ENCODE measurements at regions not wholly inside any gene's neighbourhood (a gene's known extent, or its start where the extent isn't known, plus 50 kb on each side); places are given as distances from the start of the nearest gene placed in this dataset.

DNA sequence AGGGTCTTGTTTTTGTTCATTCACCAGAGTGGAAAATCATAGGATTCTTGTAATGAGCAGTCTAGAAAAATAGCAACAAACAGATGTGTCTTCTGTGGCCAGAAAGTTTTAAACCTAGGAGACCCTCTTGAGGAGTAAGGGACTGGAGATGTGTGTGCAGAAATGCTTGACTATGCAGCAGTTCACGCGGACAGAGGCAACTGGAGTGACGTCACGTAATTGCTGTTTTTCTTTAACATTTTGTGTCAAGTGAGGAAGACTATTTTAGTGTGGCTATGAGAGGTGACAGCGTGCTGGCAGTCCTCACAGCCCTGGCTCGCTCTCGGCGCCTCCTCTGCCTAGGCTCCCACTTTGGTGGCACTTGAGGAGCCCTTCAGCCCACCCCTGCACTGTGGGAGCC is 163.1 kb upstream of the PTCH1 start:
- H3K4me3 ChIP-seq (ENCODE audit: low read length) = no peak overlapping the region
- TF ChIP-seq, protein P1, sequence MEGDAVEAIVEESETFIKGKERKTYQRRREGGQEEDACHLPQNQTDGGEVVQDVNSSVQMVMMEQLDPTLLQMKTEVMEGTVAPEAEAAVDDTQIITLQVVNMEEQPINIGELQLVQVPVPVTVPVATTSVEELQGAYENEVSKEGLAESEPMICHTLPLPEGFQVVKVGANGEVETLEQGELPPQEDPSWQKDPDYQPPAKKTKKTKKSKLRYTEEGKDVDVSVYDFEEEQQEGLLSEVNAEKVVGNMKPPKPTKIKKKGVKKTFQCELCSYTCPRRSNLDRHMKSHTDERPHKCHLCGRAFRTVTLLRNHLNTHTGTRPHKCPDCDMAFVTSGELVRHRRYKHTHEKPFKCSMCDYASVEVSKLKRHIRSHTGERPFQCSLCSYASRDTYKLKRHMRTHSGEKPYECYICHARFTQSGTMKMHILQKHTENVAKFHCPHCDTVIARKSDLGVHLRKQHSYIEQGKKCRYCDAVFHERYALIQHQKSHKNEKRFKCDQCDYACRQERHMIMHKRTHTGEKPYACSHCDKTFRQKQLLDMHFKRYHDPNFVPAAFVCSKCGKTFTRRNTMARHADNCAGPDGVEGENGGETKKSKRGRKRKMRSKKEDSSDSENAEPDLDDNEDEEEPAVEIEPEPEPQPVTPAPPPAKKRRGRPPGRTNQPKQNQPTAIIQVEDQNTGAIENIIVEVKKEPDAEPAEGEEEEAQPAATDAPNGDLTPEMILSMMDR (conservative IDR thresholded peaks at IDR 0.05; ENCODE audit: low read length) = no peak
- no peak for DNase-seq (ENCODE audit: low read depth)

DNA sequence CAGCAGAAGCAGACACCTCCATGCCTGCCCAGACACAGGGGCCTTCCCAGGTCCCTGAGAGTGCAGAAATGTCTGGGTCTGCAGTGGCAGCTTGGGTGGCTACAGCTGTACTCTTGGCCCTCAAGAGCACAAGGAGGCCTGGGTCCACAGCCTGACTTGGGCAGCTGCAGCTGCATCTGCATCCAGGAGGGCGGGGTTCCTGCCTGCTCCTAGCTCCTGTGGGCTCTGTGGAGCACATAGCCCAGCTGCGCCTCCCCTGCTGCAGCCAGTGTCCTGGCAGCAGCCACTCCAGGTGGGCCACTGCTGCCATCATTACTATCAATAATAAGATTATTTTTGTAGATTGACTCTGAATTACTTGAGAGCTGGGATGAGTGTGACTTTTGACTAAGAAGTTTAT is 162.0 kb upstream of the PTCH1 start:
- DNase-seq (ENCODE audit: low read depth) = no peak
- TF ChIP-seq, protein P1 (conservative IDR thresholded peaks at IDR 0.05; ENCODE audit: low read length) = no peak
- H3K4me3 ChIP-seq (ENCODE audit: low read length) = no peak overlapping the region

DNA sequence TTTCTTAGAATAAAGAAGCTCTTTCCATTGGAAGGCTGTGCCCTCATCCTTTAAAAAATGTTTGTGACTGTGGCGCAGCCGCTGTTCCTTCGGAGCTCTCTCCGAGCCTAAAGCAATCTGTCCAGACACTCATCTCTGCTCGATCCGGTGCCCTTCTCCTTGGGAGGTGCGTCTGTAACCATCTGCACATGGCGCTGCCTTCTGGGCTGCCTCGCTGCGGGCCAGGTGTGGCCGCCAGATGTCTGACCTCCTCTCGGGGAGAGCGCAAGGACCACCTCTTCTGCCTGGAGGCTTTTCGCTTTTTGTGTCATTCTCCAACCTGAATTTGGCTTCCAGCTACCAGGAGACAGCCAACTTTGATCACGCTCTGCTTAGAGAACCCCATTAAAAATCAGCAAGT is 153.4 kb upstream of the PTCH1 start:
- no peak overlapping the region for H3K4me3 ChIP-seq (ENCODE audit: low read length)
- DNase-seq (ENCODE audit: low read depth) = no peak
- TF ChIP-seq, protein P1 (conservative IDR thresholded peaks at IDR 0.05; ENCODE audit: low read length) = no peak

DNA sequence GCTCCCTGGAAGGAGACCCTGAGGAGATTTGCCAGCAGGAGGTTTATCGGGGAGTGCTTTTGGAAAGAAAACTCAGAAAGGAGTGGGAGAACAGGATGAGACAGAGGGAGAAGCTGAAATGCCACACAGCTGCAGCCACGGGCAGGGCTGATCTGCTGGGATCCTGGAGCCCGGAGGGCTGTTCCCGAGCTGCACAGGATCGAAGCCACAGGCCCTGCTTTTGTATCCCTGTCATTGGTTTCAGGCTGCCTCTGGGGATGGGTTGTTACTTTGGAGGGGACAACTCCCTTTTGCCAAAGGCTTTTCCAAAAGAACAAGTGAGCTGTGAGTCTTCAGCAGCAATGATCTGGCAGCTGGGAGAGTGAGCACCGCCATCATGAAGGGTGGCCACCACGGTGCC is 152.5 kb upstream of the PTCH1 start:
- no peak overlapping the region for H3K4me3 ChIP-seq (ENCODE audit: low read length)
- TF ChIP-seq, protein P1 (conservative IDR thresholded peaks at IDR 0.05; ENCODE audit: low read length) = no peak
- no peak for DNase-seq (ENCODE audit: low read depth)

DNA sequence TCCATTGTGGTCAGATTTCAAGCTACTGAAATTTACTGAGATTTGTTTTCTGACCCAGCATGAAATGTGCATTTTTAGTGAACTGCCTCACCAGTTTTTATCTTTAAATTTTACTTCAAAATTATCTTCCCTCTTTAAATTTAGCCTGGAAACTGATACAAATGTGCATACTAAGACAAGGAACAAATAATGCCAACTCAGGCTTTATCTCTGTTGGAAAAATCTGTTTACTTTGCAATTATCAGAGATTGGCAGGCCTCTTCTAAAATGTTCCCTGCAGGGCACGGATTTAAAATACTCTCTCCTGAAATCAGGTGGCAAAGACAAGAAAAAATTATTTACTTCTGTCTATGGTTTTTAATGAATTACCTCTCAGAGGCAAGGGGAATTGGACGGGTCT is 151.0 kb upstream of the PTCH1 start:
- TF ChIP-seq, protein P1 (conservative IDR thresholded peaks at IDR 0.05; ENCODE audit: low read length) = no peak
- DNase-seq (ENCODE audit: low read depth) = no peak
- H3K4me3 ChIP-seq (ENCODE audit: low read length) = no peak overlapping the region

DNA sequence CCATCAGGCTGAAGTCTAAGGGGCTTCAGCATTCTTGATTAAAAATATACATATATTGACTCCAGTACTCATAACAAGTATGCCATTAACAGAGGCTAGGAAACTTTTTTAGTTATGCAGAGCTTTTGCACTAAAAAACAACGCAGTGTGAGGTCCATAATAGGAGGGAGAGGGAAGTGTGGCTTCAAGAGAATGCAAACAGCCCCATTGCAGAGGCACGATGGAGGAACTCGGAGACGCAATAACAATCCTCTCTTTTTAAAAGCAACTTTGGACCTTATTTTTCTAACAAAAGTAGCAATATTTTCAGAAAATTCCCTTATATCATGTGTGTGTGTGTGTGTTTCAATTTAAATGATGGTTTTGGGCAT is 150.0 kb upstream of the PTCH1 start:
- TF ChIP-seq, protein P1 (conservative IDR thresholded peaks at IDR 0.05; ENCODE audit: low read length) = no peak
- H3K4me3 ChIP-seq (ENCODE audit: low read length) = no peak overlapping the region
- no peak for DNase-seq (ENCODE audit: low read depth)

DNA sequence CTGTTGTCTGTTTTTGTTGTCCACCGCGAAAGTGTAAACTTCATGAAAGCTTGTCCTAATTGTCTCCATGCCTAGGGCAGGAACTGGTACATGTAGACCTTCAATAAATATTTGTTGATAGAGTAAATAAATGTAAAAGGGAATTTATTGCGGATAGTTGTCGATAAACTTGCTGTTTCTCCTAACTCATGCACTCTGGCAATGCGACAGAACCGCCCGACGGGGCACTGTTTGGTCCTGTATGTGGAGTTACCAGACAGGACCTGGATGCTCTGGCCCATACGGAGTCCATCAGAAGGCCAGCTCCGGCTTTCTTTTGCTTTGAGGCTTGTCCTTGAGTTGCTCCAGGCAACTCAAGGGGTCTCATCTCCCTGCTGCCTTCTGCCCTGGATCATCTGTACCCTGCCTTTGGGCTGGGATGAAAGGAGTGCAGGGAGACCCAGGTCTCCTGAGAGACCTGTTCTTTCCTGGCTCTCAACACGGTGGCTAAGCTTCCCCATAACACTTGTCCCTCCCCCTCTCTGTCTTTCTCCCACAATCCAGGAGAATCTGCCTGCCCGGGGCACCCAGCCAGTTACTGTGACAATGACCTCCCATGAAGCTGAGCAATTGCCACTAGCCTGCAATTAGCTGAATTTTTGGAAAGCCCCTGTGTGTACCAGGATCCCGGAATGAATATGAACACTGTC is 149.5 kb upstream of the PTCH1 start:
- H3K4me3 ChIP-seq (ENCODE audit: low read length) = no peak overlapping the region
- no peak for DNase-seq (ENCODE audit: low read depth)
- TF ChIP-seq, protein P1 (conservative IDR thresholded peaks at IDR 0.05; ENCODE audit: low read length) = no peak

Data from AG10803 (cell line).